NCI-H748 treated with DMSO at 0.1 percent for 48 hours (cell line): ENCODE measurements at regions not wholly inside any gene's neighbourhood (a gene's known extent, or its start where the extent isn't known, plus 50 kb on each side); places are given as distances from the start of the nearest gene placed in this dataset.
"Not testable (repeated sequence)": the region's sequence is repeated elsewhere in the genome, so short reads cannot be mapped to it uniquely, and the experiment has no call there.

ENCODE experiments used
- DNase-seq: peaks from one replicate; lab custom pipeline; 2025; lab: John Stamatoyannopoulos, UW

GRCh38 chr14:81751198-81751597 lies 217.5 kb upstream of the SEL1L start:
- DNase-seq = no peak

- DNase-seq = no peak
Observed at GRCh38 chr14:81759541-81759940, 225.9 kb upstream of the SEL1L start.

- DNase-seq = no peak
Observed at GRCh38 chr14:81765651-81766275, 232.1 kb upstream of the SEL1L start.

DNA sequence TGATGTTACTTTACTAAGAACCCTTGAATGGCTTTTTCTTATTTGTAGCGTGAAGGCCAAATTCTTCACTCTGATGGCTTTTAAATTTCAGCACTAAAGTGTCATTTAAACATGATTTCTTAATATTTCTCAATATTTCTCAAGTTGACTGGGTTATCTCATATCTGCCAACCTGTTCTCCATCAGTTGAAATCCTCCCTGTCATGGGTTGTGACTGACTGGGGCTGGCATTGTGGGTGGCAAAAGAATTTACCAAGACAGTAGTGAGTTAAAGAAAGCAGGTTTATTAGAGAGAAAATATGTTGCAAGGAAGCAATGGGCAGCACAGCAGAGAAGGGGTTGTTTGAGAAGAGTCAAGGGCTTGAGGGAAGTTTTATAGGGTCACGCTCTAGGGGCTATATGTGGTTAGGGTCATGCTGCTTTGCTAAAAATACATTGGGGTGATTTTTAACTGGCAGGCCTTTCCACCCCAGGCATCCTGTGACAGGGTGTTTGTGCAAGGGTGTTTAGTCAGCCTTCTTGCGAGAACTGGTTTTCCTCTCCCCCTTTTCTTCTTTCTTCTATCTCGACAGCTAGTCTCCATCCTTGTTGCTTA lies 232.8 kb upstream of the SEL1L start:
- no peak for DNase-seq

DNA sequence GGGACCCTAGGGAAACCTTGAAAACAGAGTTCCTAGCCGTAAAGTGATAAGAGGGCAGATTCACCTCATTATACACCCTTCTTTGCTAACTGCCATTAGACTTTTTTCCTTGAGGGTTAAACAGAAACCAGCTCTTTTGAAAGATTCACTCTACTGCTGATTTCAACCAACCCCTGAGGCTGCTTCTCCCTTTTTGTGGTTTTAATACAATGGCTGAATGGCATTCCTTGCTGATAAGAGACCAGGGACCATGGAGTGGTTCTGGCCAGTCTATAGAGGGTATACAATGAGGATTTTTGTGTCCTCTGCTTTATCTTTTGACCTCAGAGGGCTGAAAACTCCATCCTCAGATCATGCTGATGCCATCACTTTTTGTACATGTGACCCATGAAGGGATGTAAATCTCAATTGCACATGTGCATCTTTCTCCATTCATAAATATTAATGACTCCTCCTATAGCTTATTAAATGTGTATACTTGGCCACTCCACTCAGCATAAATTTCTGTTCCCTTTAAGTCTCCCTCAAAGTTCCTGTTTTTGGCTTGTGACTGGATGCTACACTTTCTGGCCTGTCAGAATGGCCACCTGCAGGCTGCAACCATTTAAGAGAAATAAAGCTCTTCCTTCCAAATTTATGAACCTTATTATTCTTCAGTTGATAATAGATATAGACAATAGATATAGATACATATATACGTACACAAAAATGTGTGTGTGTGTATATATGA lies 233.8 kb upstream of the SEL1L start:
- DNase-seq = no peak

DNA sequence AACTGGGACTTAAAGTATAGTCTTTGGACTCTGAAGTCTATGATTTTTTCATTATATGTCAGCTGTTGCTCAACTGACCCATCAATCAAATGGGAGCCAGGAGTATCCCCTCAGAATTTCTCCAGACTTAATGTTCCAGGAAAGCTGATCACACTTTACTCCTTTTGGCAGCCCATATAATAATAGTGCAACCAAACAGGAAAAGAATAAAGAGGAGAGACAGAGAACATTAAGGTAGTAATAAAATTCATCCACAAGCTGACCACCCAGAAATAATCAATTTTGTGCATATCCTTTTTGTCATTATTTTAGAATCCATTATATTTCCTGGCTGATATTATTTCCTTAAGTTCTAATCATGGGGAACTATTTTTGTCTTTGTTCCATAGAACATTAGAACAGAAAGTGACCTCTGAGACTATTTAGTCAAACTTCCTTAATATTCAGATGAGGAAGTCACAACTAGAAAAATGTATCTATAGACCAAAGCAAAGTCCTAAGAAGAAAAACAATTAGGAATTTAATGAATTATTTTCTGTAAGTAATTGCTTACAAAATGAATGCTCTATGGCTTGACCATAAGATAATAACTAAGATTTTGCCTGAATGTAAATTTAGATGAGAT lies 238.1 kb upstream of the SEL1L start:
- DNase-seq = no peak

GRCh38 chr14:81772381-81772780 lies 238.7 kb upstream of the SEL1L start:
- DNase-seq = no peak

DNA sequence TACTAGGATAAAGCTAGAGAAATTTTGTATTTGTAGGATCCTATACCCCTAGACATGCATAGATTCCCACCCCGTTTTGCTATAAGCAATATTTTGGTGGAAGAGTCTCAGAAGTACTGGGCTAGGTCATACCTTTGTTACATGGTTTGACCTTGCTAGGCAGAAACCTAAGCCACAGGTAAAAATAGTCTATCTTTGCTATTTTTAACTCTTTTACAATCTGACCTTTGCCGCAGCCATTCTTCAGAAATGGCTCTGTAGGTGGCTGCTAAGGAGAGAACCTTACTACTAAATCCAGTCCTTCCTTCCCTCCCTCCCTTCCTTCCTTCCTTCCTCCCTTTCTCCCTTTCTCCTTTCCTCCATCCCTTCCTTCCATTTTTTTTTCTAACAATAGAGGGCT lies 242.9 kb upstream of the SEL1L start:
- no peak for DNase-seq

GRCh38 chr14:81781798-81782197 lies 248.1 kb upstream of the SEL1L start:
- DNase-seq = not testable (repeated sequence)

- no peak for DNase-seq
Observed at GRCh38 chr14:81784084-81784483, 250.4 kb upstream of the SEL1L start.

GRCh38 chr14:81797315-81797714 lies 263.7 kb upstream of the SEL1L start:
- DNase-seq = no peak

- DNase-seq = no peak
Observed at GRCh38 chr14:81801921-81802320, 268.3 kb upstream of the SEL1L start.

DNA sequence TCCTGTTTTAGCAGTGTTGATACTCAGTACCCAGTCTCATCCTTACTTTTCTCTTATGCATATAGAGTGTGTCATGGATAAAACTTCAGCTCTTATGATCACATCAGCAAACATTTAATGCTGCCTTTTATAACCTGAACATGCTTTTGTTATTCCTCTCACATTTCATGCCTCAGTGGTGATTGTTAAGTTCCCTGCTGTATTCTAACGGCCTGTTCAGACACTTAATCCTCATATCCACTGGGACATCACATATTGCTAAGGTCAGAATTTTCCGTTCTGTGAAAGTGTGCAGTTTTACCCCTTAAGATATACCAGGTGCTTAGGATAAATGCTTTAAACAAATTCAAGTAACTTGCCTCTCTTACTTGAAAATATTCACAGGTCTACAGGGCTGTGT lies 268.7 kb upstream of the SEL1L start:
- DNase-seq = no peak

DNA sequence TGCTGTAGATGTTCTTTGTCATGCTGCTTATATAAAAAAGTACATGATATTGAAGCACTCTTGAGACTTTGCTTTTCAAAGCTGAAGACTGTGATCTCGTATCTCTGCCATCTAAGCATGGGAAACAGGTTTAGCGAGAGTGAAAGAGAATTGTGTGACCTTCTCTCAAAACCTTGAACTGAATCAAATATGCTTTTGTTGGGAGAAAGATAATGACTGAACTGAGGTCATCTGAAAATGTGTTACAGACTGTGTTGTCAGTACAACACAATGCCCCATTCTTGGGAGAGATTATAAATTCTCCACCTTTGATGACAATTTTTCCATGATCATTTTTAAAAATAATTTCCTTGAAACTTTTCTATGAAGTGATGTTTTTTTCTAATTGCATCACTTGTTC lies 272.1 kb upstream of the SEL1L start:
- no peak for DNase-seq

DNA sequence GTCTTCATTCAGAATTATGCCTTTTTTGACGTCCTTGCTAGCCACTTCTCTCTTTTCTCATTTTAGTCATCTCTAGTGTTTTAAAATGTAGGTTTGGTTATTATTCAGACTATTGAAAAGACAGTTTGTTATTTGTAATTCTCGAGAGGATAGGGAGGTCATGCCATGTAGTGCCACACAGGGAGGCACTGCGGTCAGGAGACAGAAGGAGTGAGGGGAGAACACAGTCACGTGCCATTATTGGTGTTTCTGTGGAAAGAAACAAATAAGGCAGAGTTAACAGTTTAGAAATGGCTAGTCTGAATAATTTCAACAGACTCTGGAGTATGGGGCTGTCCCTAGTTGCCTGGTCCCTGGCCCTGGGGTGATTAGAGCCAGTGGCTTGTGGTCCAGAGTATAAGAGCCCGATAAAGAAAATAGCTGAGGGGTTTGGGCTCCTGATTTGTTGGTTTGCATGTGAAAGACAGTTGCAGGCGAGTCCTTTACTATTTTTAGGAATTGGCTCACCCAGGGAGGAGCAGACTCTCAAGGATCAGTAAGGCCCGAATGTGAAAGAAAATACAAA lies 278.1 kb upstream of the SEL1L start:
- DNase-seq = no peak

DNA sequence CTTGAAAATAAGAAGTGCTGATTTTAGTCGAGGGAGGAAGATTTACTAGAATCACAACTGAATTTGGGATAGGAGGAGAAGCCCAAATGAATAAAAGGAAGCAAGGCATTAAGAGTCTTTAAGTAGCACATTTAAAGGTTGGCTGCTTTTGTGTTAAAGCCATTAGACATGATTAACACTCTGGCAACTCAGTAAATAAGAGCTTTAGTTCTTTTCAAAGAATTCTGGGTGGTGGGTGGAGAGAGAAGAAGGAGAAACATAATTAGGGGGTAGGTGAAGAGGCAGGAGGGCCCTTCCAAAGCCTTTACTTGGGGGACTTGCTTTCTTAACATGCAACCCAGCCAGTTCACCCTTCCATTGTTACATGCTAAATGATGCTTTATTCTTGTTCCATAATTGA lies 284.6 kb upstream of the SEL1L start:
- no peak for DNase-seq

- no peak for DNase-seq
Observed at GRCh38 chr14:81819344-81819743, 285.7 kb upstream of the SEL1L start.

DNA sequence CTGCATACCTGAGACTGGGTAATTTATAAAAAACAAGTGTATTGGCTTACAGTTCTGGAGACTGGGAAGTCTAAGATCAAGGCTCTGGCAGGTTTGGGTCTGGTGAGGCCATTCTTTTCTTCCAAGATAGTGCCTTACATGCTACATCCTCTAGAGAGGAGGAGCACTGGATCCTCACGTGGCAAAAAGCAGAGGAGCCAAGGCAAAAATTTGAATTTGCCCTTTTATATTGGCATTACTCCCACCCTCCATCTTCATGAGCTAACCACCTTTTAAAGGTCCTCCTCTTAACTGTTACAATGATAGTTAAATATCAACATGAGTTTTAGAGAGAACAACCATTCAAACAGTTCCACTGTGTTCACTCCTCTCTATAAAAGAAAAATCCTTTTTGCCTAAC lies 286.3 kb upstream of the SEL1L start:
- DNase-seq = no peak

- no peak for DNase-seq
Observed at GRCh38 chr14:81826081-81826480, 292.4 kb upstream of the SEL1L start.

DNA sequence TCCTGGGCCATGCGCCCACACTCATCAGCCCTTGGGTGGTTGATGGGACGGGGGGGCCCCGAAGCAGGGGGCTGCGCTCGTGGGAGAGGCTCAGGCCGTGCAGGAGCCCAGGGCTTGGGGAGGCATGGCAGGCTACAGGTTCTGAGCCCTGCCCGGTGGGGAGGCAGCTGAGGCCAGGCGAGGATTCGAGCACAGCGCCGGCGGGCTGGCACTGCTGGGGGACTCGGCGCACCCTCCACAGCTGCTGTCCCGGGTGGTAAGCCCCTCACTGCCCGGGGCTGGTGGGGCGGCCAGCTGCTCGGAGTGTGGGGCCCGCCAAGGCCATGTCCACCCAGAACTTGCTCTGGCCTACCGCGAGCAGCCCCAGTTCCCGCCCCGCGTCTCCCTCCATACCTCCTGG lies 295.8 kb upstream of the SEL1L start:
- DNase-seq = no peak

GRCh38 chr14:81831128-81831820 lies 297.6 kb upstream of the SEL1L start:
- peak; percentile 44 for DNase-seq

GRCh38 chr14:81834308-81834707 lies 300.7 kb upstream of the SEL1L start:
- no peak for DNase-seq
